GM21390 (cell line): ENCODE measurements at regions not wholly inside any gene's neighbourhood (a gene's known extent, or its start where the extent isn't known, plus 50 kb on each side); places are given as distances from the start of the nearest gene placed in this dataset.
"Not testable (repeated sequence)": the region's sequence is repeated elsewhere in the genome, so short reads cannot be mapped to it uniquely, and the experiment has no call there.

Experiments
- ATAC-seq: cut with Tn5 transposase; IDR thresholded peaks from one replicate; pipeline ENCODE4 v1.9.1; 2021; ENCODE audit not compliant: unreplicated experiment

DNA sequence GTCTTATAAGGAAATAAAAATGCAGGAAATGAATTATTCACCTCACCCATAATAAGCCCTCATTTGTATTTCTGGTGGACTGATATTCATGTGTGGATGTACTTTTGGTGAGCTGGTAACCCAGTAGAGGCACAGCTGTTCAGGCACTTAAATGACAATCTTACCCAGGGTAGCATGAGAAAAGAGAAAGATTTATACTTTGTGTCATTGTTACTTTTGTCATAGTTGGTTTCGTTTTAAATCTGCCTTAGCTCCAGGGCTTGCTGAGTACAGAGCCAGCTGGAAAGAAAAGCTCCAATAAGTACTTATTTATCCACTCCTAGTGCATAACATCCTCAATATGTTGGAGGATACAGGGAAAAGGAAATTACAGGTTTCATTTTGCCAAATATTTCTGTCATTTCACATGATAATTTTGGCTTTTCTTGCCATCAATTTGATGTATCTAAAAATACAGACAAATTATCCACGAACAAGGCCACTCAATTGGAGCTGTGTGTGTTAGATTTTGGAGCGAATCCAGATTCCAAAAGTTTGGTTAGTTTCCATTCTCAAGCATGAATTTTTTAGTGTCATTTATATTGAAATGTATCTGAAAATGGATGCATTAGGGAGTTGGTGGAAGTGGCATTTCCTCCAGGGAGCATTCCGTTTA lies 1276.1 kb upstream of the FAM98A start:
- no peak for ATAC-seq

DNA sequence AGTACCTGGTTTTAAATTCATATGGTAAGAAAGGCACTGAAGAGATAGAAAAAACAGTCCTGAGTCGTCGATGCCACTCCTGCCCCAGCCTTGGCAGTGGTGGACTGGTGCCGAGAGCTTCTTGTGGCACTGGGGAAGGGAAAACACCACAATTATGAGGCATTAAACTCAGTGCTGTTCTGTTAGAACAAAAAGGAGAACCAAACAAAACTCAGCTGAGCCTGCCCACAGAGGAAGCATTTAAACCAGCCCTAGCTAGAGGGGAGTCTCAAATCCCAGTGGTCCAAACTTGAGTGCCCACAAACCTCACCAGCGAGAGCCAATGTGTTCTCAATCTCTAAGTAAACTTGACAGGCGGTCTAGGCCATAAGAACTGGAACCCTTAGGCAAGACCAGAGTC lies 1254.5 kb upstream of the FAM98A start:
- no peak for ATAC-seq

DNA sequence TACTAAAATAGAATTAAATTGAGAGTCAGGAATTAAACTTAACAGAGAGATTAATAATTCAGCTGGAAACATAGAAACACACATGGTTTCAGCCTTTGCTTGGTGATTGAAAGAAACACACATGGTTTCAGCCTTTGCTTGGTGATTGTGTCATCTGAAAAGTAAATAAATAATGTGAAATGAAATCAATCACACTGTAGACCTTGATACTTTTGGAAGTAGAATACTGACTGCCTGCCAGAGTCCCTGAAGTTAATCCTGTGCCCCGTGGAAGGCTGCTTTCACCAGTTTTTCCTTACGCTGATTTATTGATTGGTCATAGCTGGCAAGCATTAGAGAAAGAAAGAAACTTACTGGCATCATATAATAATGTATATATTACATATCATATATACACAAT lies 1252.7 kb upstream of the FAM98A start:
- ATAC-seq = no peak

DNA sequence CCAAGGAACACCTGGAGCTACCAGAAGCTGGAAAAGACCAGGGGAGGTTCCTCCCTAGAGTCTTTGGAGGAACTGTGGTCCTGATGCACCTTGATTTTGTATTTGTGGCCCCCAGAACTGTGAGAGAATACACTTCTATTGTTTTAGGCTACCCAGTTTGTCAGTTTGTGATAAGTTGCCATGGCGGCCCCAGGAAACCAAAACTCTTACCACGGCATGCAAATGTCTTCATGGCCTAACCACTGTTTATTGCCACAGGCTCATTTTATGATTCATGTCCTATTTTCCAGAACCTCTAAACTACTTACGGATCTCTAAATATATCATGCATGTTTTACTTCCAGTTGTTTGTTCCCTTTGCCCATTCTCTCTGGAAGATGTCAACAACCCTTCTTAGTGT lies 1250.7 kb upstream of the FAM98A start:
- no peak for ATAC-seq

DNA sequence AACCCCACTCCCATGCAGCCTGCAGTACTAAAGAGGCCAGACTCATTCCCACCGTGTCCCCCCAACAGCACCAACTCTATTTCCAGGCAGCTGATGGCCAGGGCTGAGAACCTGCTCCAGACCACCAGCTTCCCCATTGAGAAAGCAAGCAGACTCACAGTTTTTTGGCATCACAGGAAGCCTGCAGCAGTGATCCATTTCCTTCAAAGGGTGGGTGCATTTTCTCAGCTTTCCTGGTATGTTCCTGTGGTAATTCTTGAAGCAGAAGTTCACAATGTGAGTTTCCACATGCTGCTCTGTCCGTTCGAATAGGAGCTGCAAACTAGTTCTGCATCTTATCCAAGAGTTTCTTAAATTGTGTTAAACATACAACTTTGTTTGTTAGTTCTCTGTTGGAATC lies 1249.6 kb upstream of the FAM98A start:
- no peak for ATAC-seq

DNA sequence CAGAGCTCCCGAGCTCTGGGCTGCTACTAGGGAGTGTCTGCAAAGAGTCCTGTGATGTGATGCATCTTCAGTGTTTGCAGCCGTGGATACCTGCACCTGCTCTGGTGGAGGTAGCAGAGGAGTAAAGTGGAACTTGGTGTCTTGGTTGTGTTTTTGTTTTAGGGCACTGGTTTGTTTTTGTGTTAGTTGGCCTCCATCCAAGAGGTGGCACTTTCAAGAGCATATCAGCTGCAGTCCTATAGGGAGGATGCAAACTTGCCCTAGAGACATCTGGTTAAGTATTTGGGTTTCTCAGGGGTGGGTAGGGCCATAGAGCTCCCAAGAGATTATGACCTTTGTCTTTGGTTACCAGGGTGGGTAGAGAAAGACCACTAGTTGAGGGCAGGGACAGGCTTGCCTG lies 1249.0 kb upstream of the FAM98A start:
- no peak for ATAC-seq

DNA sequence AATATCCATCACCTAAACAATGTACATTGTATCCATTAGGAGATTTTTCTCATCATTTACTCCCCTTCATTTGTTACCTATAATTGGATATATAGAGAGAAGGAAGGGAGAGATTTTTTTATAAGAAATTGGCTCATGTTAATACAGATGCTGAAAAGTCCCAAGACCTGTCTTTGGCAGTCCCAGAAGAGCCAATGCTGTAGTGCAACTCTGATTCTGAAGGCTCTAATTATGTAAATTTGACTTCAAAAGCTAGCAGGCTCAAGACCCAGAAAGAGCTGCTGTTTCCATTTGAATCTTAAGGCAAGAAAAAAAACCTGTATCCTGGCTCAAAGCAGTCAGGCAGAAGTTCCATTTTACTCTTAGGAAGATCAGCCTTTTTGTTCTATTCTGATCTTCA lies 1245.5 kb upstream of the FAM98A start:
- ATAC-seq = no peak

DNA sequence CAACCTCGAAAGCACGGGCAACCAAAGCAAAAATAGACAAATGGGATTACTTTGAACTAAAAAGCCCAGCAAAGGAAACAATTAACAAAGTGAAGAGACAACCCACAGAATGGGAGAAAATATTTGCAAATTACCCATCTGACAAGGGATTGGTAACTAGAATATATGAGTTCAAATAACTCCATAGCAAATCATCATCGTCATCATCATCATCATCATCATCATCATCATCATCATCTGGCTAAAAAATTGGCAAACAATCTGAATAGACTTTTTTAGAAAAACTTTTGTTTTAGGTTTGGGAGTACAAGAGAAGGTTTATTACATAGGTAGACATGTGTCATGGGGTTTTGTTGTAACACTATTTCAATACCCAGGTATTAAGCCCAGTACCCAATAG lies 1239.3 kb upstream of the FAM98A start:
- no peak for ATAC-seq

DNA sequence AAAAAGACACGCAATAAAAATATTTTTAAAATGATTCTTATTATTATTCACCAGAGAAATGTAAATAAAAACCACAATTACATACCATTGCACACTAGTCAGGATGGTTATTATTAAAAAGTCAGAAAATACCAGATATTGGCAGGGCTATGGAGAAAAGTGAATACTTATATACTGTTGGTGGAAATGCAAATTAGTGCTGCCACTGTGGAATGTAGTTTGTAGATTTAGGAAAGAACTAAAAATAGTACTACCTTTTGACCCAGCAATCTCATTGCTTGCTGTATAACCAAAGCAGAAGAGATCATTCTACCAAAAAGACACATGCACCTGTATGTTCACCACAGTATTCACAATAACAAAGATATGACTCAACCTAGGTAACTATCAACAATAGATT lies 1237.3 kb upstream of the FAM98A start:
- no peak for ATAC-seq

DNA sequence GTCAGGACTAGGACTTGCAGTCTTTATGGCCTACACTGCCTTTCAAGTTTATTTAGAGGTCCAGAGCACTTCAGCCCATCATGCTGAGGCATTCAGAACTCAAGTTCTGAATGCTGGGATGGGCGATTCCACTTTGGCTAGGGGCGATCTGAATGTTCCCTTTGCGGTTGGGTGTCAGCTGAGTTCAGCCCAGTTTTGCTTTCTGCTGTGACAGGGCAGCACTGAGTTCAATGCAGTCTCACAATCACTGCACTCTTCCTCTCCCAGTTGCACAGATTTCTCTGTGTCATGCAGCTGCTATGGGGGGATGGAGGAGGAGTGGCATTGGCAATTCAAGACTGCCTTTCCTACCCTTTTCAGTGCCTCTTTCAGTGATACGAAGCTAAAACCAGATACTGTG lies 1232.0 kb upstream of the FAM98A start:
- no peak for ATAC-seq

DNA sequence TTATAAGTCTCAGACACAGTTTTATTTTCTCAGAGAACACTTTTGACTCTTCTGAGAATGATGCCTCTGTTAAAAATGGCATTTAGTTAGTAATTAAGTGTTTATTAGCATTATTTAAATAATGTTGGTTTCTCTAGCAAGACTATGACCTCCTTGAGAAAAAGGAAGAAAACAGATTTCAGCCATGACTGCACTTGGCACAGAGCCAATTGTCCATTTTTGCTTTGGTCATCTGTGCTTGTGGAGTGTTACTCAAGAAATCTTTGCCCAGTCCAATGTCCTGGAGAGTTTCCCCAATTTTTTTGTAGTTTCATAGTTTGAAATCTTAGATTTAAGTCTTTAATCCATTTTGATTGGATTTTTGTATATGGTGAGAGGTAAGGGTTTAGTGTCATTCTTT lies 1229.4 kb upstream of the FAM98A start:
- no peak for ATAC-seq

DNA sequence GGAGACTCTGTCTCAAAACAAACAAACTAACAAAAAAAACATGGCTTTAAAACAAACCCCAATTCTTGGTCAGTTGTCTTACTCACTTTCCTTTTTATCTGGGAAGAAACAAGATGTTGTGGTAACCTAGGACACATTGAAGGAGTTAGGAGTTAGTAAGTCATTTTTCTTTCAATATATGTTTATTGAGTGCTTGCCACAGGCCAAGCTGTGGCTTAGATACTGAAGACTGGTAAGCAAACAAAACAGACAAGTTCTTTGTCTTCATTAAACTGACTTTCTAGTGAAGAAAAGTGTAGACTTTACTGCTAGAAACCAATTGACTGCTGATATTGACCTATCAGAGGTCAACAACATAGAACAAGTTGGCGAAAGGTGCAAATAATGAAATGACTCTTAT lies 1228.3 kb upstream of the FAM98A start:
- no peak for ATAC-seq

DNA sequence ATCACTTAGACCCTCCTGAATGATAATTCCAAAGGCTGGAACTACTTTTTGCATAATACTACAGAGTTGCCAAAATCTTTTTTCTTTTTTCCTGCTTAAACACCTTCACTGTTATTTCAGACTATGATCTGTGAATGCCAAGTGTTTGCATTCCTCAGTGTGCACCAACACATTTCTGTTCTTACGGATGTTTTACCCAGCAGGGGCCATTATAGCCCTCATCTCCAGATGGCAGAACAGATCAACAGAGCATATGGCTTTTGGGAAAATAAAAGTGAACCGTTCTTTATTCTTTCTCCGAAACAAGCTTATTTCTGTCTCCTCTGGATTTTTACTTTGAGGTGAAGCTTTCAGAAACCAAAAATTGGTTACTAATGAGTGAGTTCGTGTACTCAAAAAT lies 1226.6 kb upstream of the FAM98A start:
- ATAC-seq = no peak

DNA sequence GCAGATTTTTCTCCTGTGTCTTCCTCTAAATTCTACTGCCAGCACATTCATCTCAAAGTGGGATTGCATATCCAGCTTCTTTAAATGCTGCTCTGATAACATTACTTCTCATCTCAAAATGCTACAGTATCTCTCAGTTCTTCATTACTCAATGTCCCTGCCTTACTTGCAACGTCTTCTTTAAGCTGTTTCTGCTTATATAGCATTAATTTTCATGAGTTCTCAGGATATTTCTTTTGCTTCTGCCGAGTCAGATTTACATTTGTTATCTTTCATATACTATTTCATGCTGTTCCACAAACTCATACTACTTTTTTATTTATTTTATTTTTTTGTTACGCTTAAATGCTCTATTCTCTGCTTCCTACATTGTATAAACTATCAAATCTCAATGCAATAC lies 1223.5 kb upstream of the FAM98A start:
- no peak for ATAC-seq

DNA sequence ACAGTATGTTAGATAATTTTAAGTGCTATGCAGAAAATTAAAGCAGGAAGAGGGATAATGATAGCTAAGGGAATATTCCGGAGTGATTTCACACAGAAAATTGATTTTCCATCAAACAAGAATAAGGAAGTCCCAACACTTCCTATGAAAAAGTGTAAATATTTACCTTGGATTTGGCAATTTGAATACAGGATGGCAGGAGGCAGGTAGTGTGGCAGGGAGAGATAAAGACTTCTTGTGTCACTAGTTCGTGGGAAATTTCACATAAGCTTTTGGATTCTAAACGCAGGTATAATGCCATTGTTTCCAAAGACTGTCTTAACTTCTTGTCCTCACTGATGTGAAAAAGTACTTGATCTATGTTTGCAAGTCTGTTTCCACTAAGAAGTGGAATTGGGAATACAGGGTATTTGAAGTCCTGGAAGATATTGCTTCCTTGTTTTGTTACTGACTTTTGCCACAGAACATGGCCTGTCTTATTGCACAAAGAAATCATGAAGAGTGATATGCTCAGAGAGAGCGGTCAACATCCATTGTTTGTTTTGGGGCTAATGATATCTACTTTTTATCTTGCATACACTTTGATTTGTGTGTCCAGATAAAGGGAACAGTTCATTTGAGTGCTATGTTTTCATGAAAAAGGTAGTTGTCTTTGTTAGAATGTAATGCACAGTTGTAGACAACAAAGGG lies 1216.1 kb upstream of the FAM98A start:
- ATAC-seq = no peak

DNA sequence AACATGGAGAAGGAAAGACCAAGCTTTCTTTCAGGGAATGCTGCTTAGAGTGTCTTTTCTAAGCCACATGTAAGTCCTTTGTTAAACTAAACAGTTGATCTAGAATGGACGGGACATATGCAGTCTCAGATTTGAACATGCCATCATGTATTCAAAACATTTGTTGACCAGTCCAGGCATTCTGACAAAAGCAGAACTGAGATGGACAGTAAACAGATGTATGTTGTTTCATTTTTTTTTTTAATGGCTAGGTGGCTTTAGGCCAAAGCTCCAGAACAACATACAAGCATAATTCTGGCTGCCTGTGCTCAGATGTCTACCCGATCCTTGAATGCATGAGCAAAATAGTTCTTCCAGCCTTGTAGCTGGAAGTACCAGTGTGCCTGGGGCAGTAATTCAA lies 1211.4 kb upstream of the FAM98A start:
- ATAC-seq = no peak

DNA sequence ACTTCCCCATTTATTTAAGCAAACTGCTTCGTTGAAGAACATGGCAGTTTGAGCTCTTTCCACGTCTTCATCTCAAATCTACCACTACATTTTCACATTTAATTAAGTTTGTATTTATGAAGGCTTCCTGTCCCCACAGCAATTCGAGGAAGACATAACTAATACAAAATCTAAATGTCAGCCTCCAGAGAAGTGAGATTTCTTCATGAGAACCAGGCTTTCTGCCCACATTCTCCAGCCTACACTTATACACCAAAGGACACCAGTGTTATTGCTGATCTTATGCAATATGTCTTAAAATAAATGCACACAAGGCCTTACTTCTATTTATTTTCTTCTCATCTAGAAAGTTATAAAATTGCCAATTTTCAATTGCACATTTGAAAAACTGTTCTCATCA lies 1209.3 kb upstream of the FAM98A start:
- no peak for ATAC-seq

DNA sequence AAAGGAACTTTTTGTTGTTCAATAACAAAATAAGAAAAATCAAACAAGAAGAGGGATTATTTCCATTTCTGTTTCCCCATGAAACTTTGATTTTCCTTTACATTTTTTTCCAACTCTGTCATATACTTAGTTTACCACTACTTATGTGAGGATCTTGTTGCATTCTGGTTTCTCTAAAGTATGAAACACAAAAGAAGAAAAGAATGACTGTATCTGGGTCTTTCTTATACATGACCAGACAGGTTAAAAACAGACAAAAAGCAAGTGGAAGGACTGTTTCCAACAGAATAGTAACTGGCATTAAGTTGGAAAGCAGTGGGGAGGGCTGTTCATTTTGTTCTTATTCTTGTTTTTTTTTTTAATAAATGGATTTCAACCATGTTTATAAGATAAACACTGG lies 1207.8 kb upstream of the FAM98A start:
- ATAC-seq = no peak

DNA sequence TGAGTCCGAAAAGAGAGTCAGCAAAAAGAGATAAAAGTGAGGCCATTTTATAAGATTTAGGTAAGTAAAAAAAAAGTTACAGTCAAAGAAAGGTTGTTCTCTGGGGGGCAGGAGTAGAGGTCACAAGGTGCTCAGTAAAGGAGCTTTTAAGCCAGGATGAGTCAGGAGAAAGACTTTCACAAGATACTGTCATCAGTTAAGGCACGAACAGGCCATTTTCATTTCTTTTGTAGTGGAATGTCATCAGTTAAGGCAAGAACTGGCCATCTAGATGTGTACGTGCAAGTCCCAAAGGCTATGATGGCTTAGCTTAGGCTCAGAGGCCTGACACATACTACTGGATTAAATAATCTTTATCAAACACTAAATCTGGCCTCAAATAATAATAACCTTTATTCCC lies 1207.3 kb upstream of the FAM98A start:
- ATAC-seq = no peak

DNA sequence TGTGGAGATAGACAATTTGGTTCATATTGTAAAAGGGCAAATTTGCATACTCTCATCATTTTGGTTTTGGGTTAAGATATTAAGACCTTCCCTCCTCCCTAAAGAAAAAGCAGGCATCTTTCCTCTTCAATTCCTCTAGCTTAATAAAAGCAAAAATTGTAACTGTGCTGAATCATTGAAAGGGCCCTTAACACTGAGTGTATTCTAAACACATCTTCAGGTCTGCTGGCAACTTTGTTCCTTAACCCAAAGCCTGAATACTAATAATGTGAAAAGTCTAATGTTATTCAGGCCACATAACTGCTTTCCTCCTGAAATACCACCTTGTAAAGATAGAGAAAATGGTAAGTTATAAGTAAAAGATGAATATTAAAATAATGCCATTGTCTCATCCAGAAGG lies 1200.5 kb upstream of the FAM98A start:
- ATAC-seq = no peak

DNA sequence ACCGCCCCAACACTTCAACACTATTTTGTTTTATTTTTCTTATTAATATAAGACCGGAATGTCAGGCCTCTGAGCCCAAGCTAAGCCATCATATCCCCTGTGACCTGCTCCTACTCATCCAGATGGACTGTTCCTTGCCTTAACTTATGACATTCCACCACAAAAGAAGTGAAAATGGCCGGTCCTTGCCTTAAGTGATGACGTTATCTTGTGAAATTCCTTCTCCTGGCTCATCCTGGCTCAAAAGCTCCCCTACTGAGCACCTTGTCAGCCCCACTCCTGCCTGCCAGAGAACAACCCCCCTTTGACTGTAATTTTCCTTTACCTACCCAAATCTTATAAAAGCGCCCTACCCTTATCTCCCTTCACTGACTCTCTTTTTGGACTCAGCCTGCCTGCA lies 1196.5 kb upstream of the FAM98A start:
- ATAC-seq = not testable (repeated sequence)

DNA sequence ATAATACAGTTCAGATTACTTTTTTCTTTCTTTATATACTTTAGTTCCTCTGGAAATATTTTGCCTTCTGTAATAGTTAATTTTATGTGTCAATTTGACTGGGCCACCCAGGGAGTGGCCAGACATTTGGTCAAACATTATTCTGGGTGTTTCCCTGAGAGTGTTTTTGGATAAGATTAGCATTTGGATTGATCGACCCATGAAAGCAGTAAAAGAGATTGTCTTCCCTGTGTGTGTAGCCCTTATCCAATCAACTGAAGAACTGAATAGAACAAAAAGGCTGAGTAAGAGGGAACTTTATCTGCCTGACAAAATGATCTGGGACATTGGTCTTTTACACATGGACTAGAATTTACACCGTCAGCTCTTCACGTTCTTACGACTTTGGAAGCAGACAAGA lies 1190.1 kb upstream of the FAM98A start:
- ATAC-seq = no peak

DNA sequence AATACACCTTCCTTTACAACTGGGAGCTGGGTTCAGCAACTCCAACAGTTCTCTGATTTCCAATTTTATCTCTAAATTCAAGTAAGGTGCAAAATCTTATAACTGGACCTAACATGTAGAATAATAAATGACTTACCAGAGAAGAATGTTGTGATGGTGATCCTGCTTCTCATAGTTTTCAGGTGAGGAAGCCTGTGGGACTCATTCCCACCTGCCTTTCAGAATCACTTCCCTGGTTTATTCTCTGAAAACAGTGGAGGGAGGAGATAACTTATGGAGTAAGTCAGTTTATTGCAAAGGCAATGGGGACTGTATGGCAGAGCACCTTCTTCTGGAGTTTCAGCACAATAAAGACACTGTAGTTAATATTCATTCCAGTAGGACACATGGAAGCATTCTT lies 1188.2 kb upstream of the FAM98A start:
- ATAC-seq = no peak
